Stimulated activated naive CD8-positive, alpha-beta T cell treated with anti-CD3 and anti-CD28 coated beads, Interleukin-15, amount 100 ng/mL, for 72 hours (primary cell): ENCODE measurements at regions not wholly inside any gene's neighbourhood (a gene's known extent, or its start where the extent isn't known, plus 50 kb on each side); places are given as distances from the start of the nearest gene placed in this dataset.
"Not testable (repeated sequence)": the region's sequence is repeated elsewhere in the genome, so short reads cannot be mapped to it uniquely, and the experiment has no call there.

Experiments used
- ATAC-seq: fragments of 150-1000 bp; cut with Tn5 transposase; 2 replicates; pipeline ENCODE4 v1.10.0; 2021; ENCODE audit warnings: mild to moderate bottlenecking, moderate library complexity
- DNase-seq, 2 donors: peaks; one replicate each; pipeline ENCODE4 v3.0.0; 2021 to 2022
- H3K27ac Mint-ChIP-seq, 2 donors: one replicate each; pipeline ENCODE4 v1.8.0; 2022; ENCODE audit warnings: mild to moderate bottlenecking in 2 of 2, mixed read lengths in 2 of 2, moderate library complexity in 2 of 2
- H3K27me3 Mint-ChIP-seq: one replicate; pipeline ENCODE4 v1.8.0; 2022; ENCODE audit warnings: mixed read lengths
- H3K4me1 Mint-ChIP-seq: one replicate; pipeline ENCODE4 v1.8.0; 2022; ENCODE audit warnings: mild to moderate bottlenecking, mixed read lengths
- H3K4me3 Mint-ChIP-seq, 2 donors: one replicate each; pipeline ENCODE4 v1.8.0; 2022; ENCODE audit warnings: mild to moderate bottlenecking in 2 of 2, mixed read lengths in 2 of 2, moderate library complexity in 1 of 2
- H3K9me3 Mint-ChIP-seq, 2 donors: one replicate each; pipeline ENCODE4 v1.8.0; 2022; ENCODE audit warnings: mixed read lengths in 2 of 2

- no peak overlapping the region for H3K27ac Mint-ChIP-seq
- no peak for DNase-seq
- H3K27me3 Mint-ChIP-seq: no peaks in the 10 kb centered on the region
- no peak overlapping the region for H3K4me3 Mint-ChIP-seq
- no peaks in the 10 kb centered on the region for H3K4me1 Mint-ChIP-seq
- peaks cover 0 to 4% of the 10 kb centered on the region in 2 donors for H3K9me3 Mint-ChIP-seq
- no peak for ATAC-seq
These were observed 499.6 kb upstream of the RAB6C start for GRCh38 chr2:129479892-129480291.

GRCh38 chr2:129480790-129481189 lies 498.7 kb upstream of the RAB6C start:
- Mint-ChIP-seq H3K27ac (no peak overlapping the region), H3K4me3 (no peak overlapping the region), H3K4me1 (no peaks in the 10 kb centered on the region), H3K27me3 (no peaks in the 10 kb centered on the region), H3K9me3 (peaks cover 0 to 4% of the 10 kb centered on the region in 2 donors)
- DNase-seq: no peak
- ATAC-seq: no peak

- no peaks in the 10 kb centered on the region for H3K27me3 Mint-ChIP-seq
- H3K4me1 Mint-ChIP-seq: no peaks in the 10 kb centered on the region
- peaks cover 0 to 4% of the 10 kb centered on the region in 2 donors for H3K9me3 Mint-ChIP-seq
- ATAC-seq (no peak), DNase-seq (no peak)
- no peak overlapping the region for H3K27ac Mint-ChIP-seq
- no peak overlapping the region for H3K4me3 Mint-ChIP-seq
These were observed 497.9 kb upstream of the RAB6C start for GRCh38 chr2:129481306-129482219.

- Mint-ChIP-seq H3K4me3 (no peak overlapping the region), H3K27me3 (no peaks in the 10 kb centered on the region), H3K9me3 (peaks cover 0 to 4% of the 10 kb centered on the region in 2 donors), H3K27ac (no peak overlapping the region), H3K4me1 (no peaks in the 10 kb centered on the region)
- ATAC-seq (no peak), DNase-seq (no peak)
These were observed 496.8 kb upstream of the RAB6C start for GRCh38 chr2:129482626-129483025.

- Mint-ChIP-seq H3K27me3 (no peaks in the 10 kb centered on the region), H3K4me1 (no peaks in the 10 kb centered on the region), H3K4me3 (no peak overlapping the region), H3K27ac (no peak overlapping the region), H3K9me3 (peaks cover 0 to 4% of the 10 kb centered on the region in 2 donors)
- DNase-seq: no peak
- ATAC-seq: no peak
These were observed 496.1 kb upstream of the RAB6C start for GRCh38 chr2:129483366-129483765.

- ATAC-seq (no peak), DNase-seq (no peak)
- peak overlapping the region in 1 of 2 donors; percentile 38 for H3K27ac Mint-ChIP-seq
- no peaks in the 10 kb centered on the region for H3K27me3 Mint-ChIP-seq
- H3K4me1 Mint-ChIP-seq: no peaks in the 10 kb centered on the region
- H3K9me3 Mint-ChIP-seq: peaks cover 0 to 4% of the 10 kb centered on the region in 2 donors
- no peak overlapping the region for H3K4me3 Mint-ChIP-seq
These were observed 494.2 kb upstream of the RAB6C start for GRCh38 chr2:129484999-129485897.

- no peak overlapping the region for H3K4me3 Mint-ChIP-seq
- H3K9me3 Mint-ChIP-seq: peaks cover 0 to under 1% of the 10 kb centered on the region in 2 donors
- no peaks in the 10 kb centered on the region for H3K4me1 Mint-ChIP-seq
- ATAC-seq (no peak), DNase-seq (no peak)
- no peak overlapping the region for H3K27ac Mint-ChIP-seq
- H3K27me3 Mint-ChIP-seq: peaks cover 12% of the 10 kb centered on the region
These were observed 491.1 kb upstream of the RAB6C start for GRCh38 chr2:129488376-129488775.

- Mint-ChIP-seq H3K27me3 (peaks cover 12% of the 10 kb centered on the region), H3K27ac (no peak overlapping the region), H3K4me3 (no peak overlapping the region), H3K4me1 (no peaks in the 10 kb centered on the region), H3K9me3 (peaks cover 0 to 5% of the 10 kb centered on the region in 2 donors)
- DNase-seq (no peak), ATAC-seq (no peak)
These were observed 488.8 kb upstream of the RAB6C start for GRCh38 chr2:129490641-129491040.

- DNase-seq: no peak
- no peaks in the 10 kb centered on the region for H3K4me1 Mint-ChIP-seq
- ATAC-seq: no peak
- H3K27ac Mint-ChIP-seq: no peak overlapping the region
- peaks cover 12% of the 10 kb centered on the region for H3K27me3 Mint-ChIP-seq
- H3K4me3 Mint-ChIP-seq: no peak overlapping the region
- peaks cover 0 to 5% of the 10 kb centered on the region in 2 donors for H3K9me3 Mint-ChIP-seq
These were observed 488.2 kb upstream of the RAB6C start for GRCh38 chr2:129491308-129491707.

GRCh38 chr2:129492548-129492947 lies 486.9 kb upstream of the RAB6C start:
- peaks cover 0 to 5% of the 10 kb centered on the region in 2 donors for H3K9me3 Mint-ChIP-seq
- no peak for ATAC-seq
- H3K27ac Mint-ChIP-seq: no peak overlapping the region
- no peak for DNase-seq
- H3K4me3 Mint-ChIP-seq: no peak overlapping the region
- no peaks in the 10 kb centered on the region for H3K4me1 Mint-ChIP-seq
- H3K27me3 Mint-ChIP-seq: peaks cover 12% of the 10 kb centered on the region

- no peak overlapping the region for H3K4me3 Mint-ChIP-seq
- no peaks in the 10 kb centered on the region for H3K4me1 Mint-ChIP-seq
- no peaks in the 10 kb centered on the region for H3K27me3 Mint-ChIP-seq
- DNase-seq (no peak), ATAC-seq (no peak)
- no peak overlapping the region for H3K27ac Mint-ChIP-seq
- no peaks in the 10 kb centered on the region for H3K9me3 Mint-ChIP-seq
These were observed 479.7 kb upstream of the RAB6C start for GRCh38 chr2:129499747-129500146.

GRCh38 chr2:129502781-129503180 lies 476.7 kb upstream of the RAB6C start:
- Mint-ChIP-seq H3K9me3 (no peaks in the 10 kb centered on the region), H3K4me3 (no peak overlapping the region), H3K4me1 (no peaks in the 10 kb centered on the region), H3K27ac (no peak overlapping the region), H3K27me3 (no peaks in the 10 kb centered on the region)
- no peak for DNase-seq
- no peak for ATAC-seq

GRCh38 chr2:129504646-129505045 lies 474.8 kb upstream of the RAB6C start:
- no peak for DNase-seq
- no peak overlapping the region for H3K4me3 Mint-ChIP-seq
- no peak overlapping the region for H3K27ac Mint-ChIP-seq
- no peaks in the 10 kb centered on the region for H3K27me3 Mint-ChIP-seq
- H3K4me1 Mint-ChIP-seq: no peaks in the 10 kb centered on the region
- H3K9me3 Mint-ChIP-seq: no peaks in the 10 kb centered on the region
- ATAC-seq: no peak

GRCh38 chr2:129518937-129519336 lies 460.5 kb upstream of the RAB6C start:
- no peak overlapping the region for H3K27ac Mint-ChIP-seq
- peaks cover 13% of the 10 kb centered on the region for H3K27me3 Mint-ChIP-seq
- H3K9me3 Mint-ChIP-seq: peaks cover 24 to 26% of the 10 kb centered on the region in 2 donors
- no peak overlapping the region for H3K4me3 Mint-ChIP-seq
- DNase-seq (no peak), ATAC-seq (no peak)
- H3K4me1 Mint-ChIP-seq: no peaks in the 10 kb centered on the region

GRCh38 chr2:129532158-129532557 lies 447.3 kb upstream of the RAB6C start:
- H3K4me1 Mint-ChIP-seq, H3K27me3 Mint-ChIP-seq, H3K9me3 Mint-ChIP-seq, DNase-seq, H3K27ac Mint-ChIP-seq, ATAC-seq, H3K4me3 Mint-ChIP-seq: not testable (repeated sequence)

GRCh38 chr2:129548880-129549279 lies 430.6 kb upstream of the RAB6C start:
- Mint-ChIP-seq H3K4me3 (no peak overlapping the region), H3K27me3 (no peaks in the 10 kb centered on the region), H3K4me1 (no peaks in the 10 kb centered on the region), H3K9me3 (no peaks in the 10 kb centered on the region), H3K27ac (no peak overlapping the region)
- DNase-seq (no peak), ATAC-seq (no peak)
